B cell (primary cell): ENCODE measurements at regions not wholly inside any gene's neighbourhood (a gene's known extent, or its start where the extent isn't known, plus 50 kb on each side); places are given as distances from the start of the nearest gene placed in this dataset.

Source experiments
- EZH2 ChIP-seq: IDR thresholded peaks from 2 replicates; pipeline ENCODE4 v1.6.1; 2012; ENCODE audit warnings: borderline replicate concordance, low read depth, mild to moderate bottlenecking, moderate library complexity, low read length; ENCODE audit not compliant: insufficient read depth, poor library complexity, severe bottlenecking
- TF ChIP-seq, protein P1 (sequence below): fragments of 200-600 bp; IDR thresholded peaks from one replicate; pipeline ENCODE4 v1.8.0; 2022; ENCODE audit warnings: antibody characterized with exemption, mild to moderate bottlenecking

DNA sequence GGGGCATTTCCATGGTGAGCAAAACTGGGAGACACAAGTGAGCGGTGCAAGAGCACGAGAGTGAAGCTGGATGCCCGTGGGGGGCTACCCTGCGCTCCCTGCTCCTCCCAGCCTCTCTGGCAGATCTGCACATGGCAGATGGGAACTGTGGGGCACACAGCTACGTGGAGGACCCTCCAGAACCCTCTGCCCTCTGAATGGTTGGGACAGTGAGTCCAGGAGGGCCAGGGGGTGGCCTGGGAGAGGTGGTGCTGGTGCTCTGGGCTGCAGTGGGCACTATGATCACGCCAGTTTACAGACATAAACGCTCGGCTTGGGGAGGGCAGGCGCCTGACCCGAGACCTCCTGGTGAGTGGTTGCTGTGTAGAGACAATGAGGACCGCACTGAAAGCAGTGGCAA is 205.9 kb downstream of the CTTN start:
- TF ChIP-seq, protein P1, sequence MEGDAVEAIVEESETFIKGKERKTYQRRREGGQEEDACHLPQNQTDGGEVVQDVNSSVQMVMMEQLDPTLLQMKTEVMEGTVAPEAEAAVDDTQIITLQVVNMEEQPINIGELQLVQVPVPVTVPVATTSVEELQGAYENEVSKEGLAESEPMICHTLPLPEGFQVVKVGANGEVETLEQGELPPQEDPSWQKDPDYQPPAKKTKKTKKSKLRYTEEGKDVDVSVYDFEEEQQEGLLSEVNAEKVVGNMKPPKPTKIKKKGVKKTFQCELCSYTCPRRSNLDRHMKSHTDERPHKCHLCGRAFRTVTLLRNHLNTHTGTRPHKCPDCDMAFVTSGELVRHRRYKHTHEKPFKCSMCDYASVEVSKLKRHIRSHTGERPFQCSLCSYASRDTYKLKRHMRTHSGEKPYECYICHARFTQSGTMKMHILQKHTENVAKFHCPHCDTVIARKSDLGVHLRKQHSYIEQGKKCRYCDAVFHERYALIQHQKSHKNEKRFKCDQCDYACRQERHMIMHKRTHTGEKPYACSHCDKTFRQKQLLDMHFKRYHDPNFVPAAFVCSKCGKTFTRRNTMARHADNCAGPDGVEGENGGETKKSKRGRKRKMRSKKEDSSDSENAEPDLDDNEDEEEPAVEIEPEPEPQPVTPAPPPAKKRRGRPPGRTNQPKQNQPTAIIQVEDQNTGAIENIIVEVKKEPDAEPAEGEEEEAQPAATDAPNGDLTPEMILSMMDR: no peak
- no peak for TF ChIP-seq EZH2
